ENCODE measurements at regions not wholly inside any gene's neighbourhood (a gene's known extent, or its start where the extent isn't known, plus 50 kb on each side); places are given as distances from the start of the nearest gene placed in this dataset.

DNA sequence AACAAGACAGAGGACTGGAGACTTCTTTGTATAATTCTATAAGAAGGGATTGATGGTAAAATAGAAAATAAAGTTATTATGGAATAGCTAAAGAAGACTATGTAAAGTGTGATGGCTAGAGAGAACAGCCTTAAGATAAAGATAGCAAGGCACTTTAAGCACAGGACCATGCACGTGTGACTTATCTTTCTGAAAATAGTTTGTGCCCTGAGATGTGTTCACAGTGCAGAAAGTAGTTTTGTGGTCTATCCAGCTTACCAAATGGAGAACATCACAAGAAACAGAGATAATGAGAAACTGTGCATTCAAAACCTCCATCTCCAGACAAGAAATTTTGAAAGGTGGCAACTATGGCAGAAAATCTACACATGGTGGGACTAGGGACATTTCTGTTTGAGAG is 213.3 kb downstream of the PARM1 start:
- Histone ChIP-seq H4K20me1 (replicated peaks; ENCODE audit: control insufficient read depth, extremely low read depth, insufficient read depth, low read length) (no peaks in the 10 kb centered on the region), H3K9me3 (replicated peaks; ENCODE audit: control insufficient read depth, insufficient read depth, low read length) (no peaks in the 10 kb centered on the region), H2AFZ (ENCODE audit: low read depth, low read length) (no peak overlapping the region), H3K36me3 (ENCODE audit: control insufficient read depth in 2 of 2, extremely low read depth in 1 of 2, insufficient read depth in 2 of 2, low read length in 2 of 2) (no peaks in the 10 kb centered on the region), H3K9me1 (replicated peaks; ENCODE audit: control insufficient read depth, extremely low read depth, insufficient read depth, low read length) (no peaks in the 10 kb centered on the region), H3K9ac (replicated peaks; ENCODE audit: extremely low read depth, insufficient read depth, low read length) (no peak overlapping the region), H3K79me2 (ENCODE audit: control insufficient read depth, insufficient read depth, low read length) (no peaks in the 10 kb centered on the region), H3K27ac (ENCODE audit: insufficient read depth, low read depth, low read length) (no peak overlapping the region), H3K4me1 (ENCODE audit: control insufficient read depth, extremely low read depth, insufficient read depth, low read length) (no peaks in the 10 kb centered on the region), H3K4me2 (ENCODE audit: insufficient read depth, low read length) (no peak overlapping the region), H3K27me3 (ENCODE audit: control insufficient read depth in 2 of 2, insufficient read depth in 2 of 2, low read length in 2 of 2) (no peaks in the 10 kb centered on the region), H3K4me3 (replicated peaks in 1 of 3; ENCODE audit: insufficient read depth in 1 of 3, low read depth in 1 of 3, low read length in 3 of 3) (no peak overlapping the region)
- FAIRE-seq (no peak), DNase-seq (ENCODE audit: low read depth, low spot score) (no peak)
- TF ChIP-seq GATA2 (IDR thresholded peaks at IDR 0.05; ENCODE audit: insufficient read depth, insufficient read length, low read depth, low read length) (no peak), MYC (IDR thresholded peaks at IDR 0.05; ENCODE audit: low read depth, low read length) (no peak), EZH2 (IDR thresholded peaks at IDR 0.05; ENCODE audit: borderline replicate concordance, low read depth, low read length, severe bottlenecking) (no peak), POLR2A (IDR thresholded peaks at IDR 0.05; ENCODE audit: low read depth, low read length) (no peak), JUN (IDR thresholded peaks at IDR 0.05; ENCODE audit: borderline replicate concordance, insufficient read depth, insufficient read length, low read depth) (no peak), FOS (IDR thresholded peaks at IDR 0.05; ENCODE audit: borderline replicate concordance, insufficient read depth, low read length) (no peak), POLR2AphosphoS5 (IDR thresholded peaks at IDR 0.05; ENCODE audit: insufficient read depth, low read depth, low read length) (no peak)
- TF ChIP-seq, protein P1, sequence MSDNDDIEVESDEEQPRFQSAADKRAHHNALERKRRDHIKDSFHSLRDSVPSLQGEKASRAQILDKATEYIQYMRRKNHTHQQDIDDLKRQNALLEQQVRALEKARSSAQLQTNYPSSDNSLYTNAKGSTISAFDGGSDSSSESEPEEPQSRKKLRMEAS (IDR thresholded peaks at IDR 0.05; ENCODE audit: insufficient read depth, insufficient read length), result no peak
- TF ChIP-seq, protein P2, sequence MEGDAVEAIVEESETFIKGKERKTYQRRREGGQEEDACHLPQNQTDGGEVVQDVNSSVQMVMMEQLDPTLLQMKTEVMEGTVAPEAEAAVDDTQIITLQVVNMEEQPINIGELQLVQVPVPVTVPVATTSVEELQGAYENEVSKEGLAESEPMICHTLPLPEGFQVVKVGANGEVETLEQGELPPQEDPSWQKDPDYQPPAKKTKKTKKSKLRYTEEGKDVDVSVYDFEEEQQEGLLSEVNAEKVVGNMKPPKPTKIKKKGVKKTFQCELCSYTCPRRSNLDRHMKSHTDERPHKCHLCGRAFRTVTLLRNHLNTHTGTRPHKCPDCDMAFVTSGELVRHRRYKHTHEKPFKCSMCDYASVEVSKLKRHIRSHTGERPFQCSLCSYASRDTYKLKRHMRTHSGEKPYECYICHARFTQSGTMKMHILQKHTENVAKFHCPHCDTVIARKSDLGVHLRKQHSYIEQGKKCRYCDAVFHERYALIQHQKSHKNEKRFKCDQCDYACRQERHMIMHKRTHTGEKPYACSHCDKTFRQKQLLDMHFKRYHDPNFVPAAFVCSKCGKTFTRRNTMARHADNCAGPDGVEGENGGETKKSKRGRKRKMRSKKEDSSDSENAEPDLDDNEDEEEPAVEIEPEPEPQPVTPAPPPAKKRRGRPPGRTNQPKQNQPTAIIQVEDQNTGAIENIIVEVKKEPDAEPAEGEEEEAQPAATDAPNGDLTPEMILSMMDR (IDR thresholded peaks at IDR 0.05; ENCODE audit: extremely low read depth in 1 of 2, insufficient read depth in 1 of 2, low read depth in 1 of 2, low read length in 2 of 2), result no peak
- dilution Hi-C loops (cut with MboI; ENCODE audit: extremely low pct_ligation_motif_present, low sequenced_read_pairs), result no loop called here
- POLR2A ChIA-PET, result no interaction called here
- intact Hi-C loops (cut with micrococcal nuclease), result no loop called here
- no TSS peak for BruUV-seq (replicated peaks)
- CTCF ChIA-PET, result no interaction called here

Data from endothelial cell of umbilical vein (primary cell).